Gastrocnemius medialis (tissue), 4 donors: ENCODE measurements at regions not wholly inside any gene's neighbourhood (a gene's known extent, or its start where the extent isn't known, plus 50 kb on each side); places are given as distances from the start of the nearest gene placed in this dataset.

Experiments
- ATAC-seq, 2 donors: fragments of 150-250 bp; one replicate each; pipeline ENCODE4 v1.9.1; 2016
- DNase-seq, 2 donors: peaks; one replicate each; pipeline ENCODE4 v3.0.0-alpha.2; 2019
- H3K27ac ChIP-seq, 4 donors: fragments of 200-600 bp; sonication (generic); 1 replicate in 1 of 4; 2 replicates in 3 of 4; pipeline ENCODE4 v1.5.1; 2016 to 2018; ENCODE audit warnings: mild to moderate bottlenecking in 2 of 4, moderate library complexity in 1 of 4
- H3K27me3 ChIP-seq, 3 donors: fragments of 200-600 bp; sonication (generic) in 2 of 3; 1 replicate in 1 of 3; 2 replicates in 2 of 3; pipeline versions ENCODE4 v1.5.1 to v1.6.0; 2016 to 2019; ENCODE audit warnings: mild to moderate bottlenecking in 1 of 3, moderate library complexity in 1 of 3
- H3K36me3 ChIP-seq, 2 donors: fragments of 200-600 bp; sonication (generic) in 1 of 2; one replicate each; pipeline ENCODE4 v1.5.1; 2017 to 2018
- H3K4me1 ChIP-seq, 2 donors: fragments of 200-600 bp; sonication (generic) in 1 of 2; one replicate each; pipeline ENCODE4 v1.5.1; 2016 to 2017; ENCODE audit warnings: mild to moderate bottlenecking in 2 of 2
- H3K4me3 ChIP-seq, 4 donors: fragments of 200-600 bp; sonication (generic) in 3 of 4; 1 replicate in 1 of 4; 2 replicates in 3 of 4; pipeline ENCODE4 v1.5.1; 2016 to 2019; ENCODE audit warnings: mild to moderate bottlenecking in 2 of 4
- H3K9me3 ChIP-seq, 3 donors: fragments of 200-600 bp; sonication (generic) in 2 of 3; 1 replicate in 1 of 3; 2 replicates in 2 of 3; pipeline ENCODE4 v1.5.1; 2016 to 2019
- CTCF ChIP-seq, 5 experiments: fragments of 450-650 bp in 3 of 5; fragments of 200-600 bp in 2 of 5; sonication (generic) in 2 of 5; IDR thresholded peaks in 4 of 5; conservative IDR thresholded peaks in 1 of 5; 1 replicate in 4 of 5; 2 replicates in 1 of 5; pipeline ENCODE4 v1.5.1; 2016 to 2019; ENCODE audit warnings: antibody characterized with exemption in 5 of 5, mild to moderate bottlenecking in 3 of 5, moderate library complexity in 3 of 5
- POLR2A ChIP-seq, 2 donors: fragments of 450-650 bp; IDR thresholded peaks; one replicate each; pipeline ENCODE4 v1.6.1; 2017; ENCODE audit warnings: antibody characterized with exemption in 2 of 2, mild to moderate bottlenecking in 2 of 2, moderate library complexity in 2 of 2
- in situ Hi-C, 4 donors: fragments of 200-750 bp; cut with MboI; loops; one replicate each; pipeline versions ENCODE4 v1.15.0 to v1.8.0; 2017; ENCODE audit warnings: low sequenced_read_pairs in 4 of 4
- intact Hi-C: fragments of 100-400 bp; cut with DNase I; formaldehyde crosslinking; loops from one replicate; pipeline ENCODE4 v1.15.1; 2023; ENCODE audit warnings: low total_unique reads

GRCh38 chr14:101035466-101036225 lies 132.1 kb upstream of the RTL1 start:
- Histone ChIP-seq H3K9me3 (no peaks in the 10 kb centered on the region), H3K27ac (no peak overlapping the region), H3K4me1 (no peaks in the 10 kb centered on the region), H3K27me3 (no peaks in the 10 kb centered on the region), H3K36me3 (no peaks in the 10 kb centered on the region), H3K4me3 (no peak overlapping the region)
- intact Hi-C loops (no loop called here), in situ Hi-C loops (no loop called here)
- TF ChIP-seq CTCF (IDR thresholded peaks at IDR 0.05 in 4 of 5, conservative IDR thresholded peaks at IDR 0.05 in 1 of 5), result no peak
- TF ChIP-seq POLR2A (IDR thresholded peaks at IDR 0.05), result no peak
- ATAC-seq (no peak), DNase-seq (peak in 1 of 2 donors; percentile 3)

- Histone ChIP-seq H3K36me3 (no peaks in the 10 kb centered on the region), H3K9me3 (no peaks in the 10 kb centered on the region), H3K4me3 (no peak overlapping the region), H3K27me3 (no peaks in the 10 kb centered on the region), H3K4me1 (no peaks in the 10 kb centered on the region), H3K27ac (no peak overlapping the region)
- in situ Hi-C loops (no loop called here), intact Hi-C loops (no loop called here)
- DNase-seq (peak in 1 of 2 donors; percentile 7), ATAC-seq (no peak)
- TF ChIP-seq POLR2A (IDR thresholded peaks at IDR 0.05), result no peak
- TF ChIP-seq CTCF (IDR thresholded peaks at IDR 0.05 in 4 of 5, conservative IDR thresholded peaks at IDR 0.05 in 1 of 5), result no peak
Observed at GRCh38 chr14:101037021-101037817, 133.7 kb upstream of the RTL1 start.

GRCh38 chr14:101039031-101039754 lies 135.7 kb upstream of the RTL1 start:
- H3K4me3 ChIP-seq, result no peak overlapping the region
- no peak overlapping the region for H3K27ac ChIP-seq
- no peaks in the 10 kb centered on the region for H3K4me1 ChIP-seq
- no peaks in the 10 kb centered on the region for H3K9me3 ChIP-seq
- no peaks in the 10 kb centered on the region for H3K36me3 ChIP-seq
- no peak for ATAC-seq
- intact Hi-C loops (no loop called here), in situ Hi-C loops (no loop called here)
- TF ChIP-seq POLR2A (IDR thresholded peaks at IDR 0.05), result no peak
- no peak for TF ChIP-seq CTCF (IDR thresholded peaks at IDR 0.05 in 4 of 5, conservative IDR thresholded peaks at IDR 0.05 in 1 of 5)
- DNase-seq, result no peak
- H3K27me3 ChIP-seq, result no peaks in the 10 kb centered on the region

- in situ Hi-C loops, result no loop called here
- Histone ChIP-seq H3K36me3 (no peaks in the 10 kb centered on the region), H3K4me1 (no peaks in the 10 kb centered on the region), H3K27ac (no peak overlapping the region), H3K27me3 (no peaks in the 10 kb centered on the region), H3K4me3 (no peak overlapping the region), H3K9me3 (no peaks in the 10 kb centered on the region)
- DNase-seq, result no peak
- TF ChIP-seq CTCF (IDR thresholded peaks at IDR 0.05 in 4 of 5, conservative IDR thresholded peaks at IDR 0.05 in 1 of 5) (no peak), POLR2A (IDR thresholded peaks at IDR 0.05) (no peak)
- ATAC-seq, result no peak
- intact Hi-C loops, result no loop called here
Observed at GRCh38 chr14:101039755-101040138, 136.2 kb upstream of the RTL1 start.
